Omental fat pad (tissue), 3 donors: ENCODE measurements at regions not wholly inside any gene's neighbourhood (a gene's known extent, or its start where the extent isn't known, plus 50 kb on each side); places are given as distances from the start of the nearest gene placed in this dataset.

ENCODE experiments used
- ATAC-seq: fragments of 150-250 bp; one replicate; pipeline ENCODE4 v1.9.1; 2016; ENCODE audit warnings: mild to moderate bottlenecking, moderate library complexity; ENCODE audit not compliant: low FRiP score
- DNase-seq: peaks from one replicate; pipeline ENCODE4 v3.0.0-alpha.2; 2019; ENCODE audit warnings: low spot score
- CTCF ChIP-seq, 3 donors: fragments of 450-650 bp; IDR thresholded peaks; one replicate each; pipeline ENCODE4 v1.5.1; 2016 to 2017; ENCODE audit warnings: antibody characterized with exemption in 3 of 3, mild to moderate bottlenecking in 3 of 3, moderate library complexity in 2 of 3

DNA sequence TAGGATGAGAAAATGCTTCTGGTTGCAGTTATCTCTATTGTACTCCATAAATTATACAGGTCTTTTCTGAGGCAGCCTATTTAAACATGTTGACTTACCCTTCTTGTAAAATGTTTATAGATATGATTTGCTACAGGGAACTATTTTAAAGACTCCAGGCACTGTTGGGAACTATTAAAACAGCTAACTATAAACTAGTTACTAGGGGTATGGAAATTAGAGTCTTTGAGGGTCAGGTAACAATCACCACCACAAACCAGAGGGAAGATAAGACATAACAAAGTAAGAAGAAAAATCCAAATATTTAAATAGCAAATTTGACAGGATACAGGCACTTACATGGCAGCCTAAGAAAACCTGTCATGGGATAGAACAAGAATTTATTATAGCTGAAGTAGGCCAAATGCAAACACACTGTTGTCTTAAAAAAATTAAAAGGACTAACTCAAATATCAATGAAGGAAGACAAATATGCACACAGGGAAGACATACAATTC is 251.0 kb upstream of the CWC22 start:
- DNase-seq (no peak), ATAC-seq (no peak)
- TF ChIP-seq CTCF (IDR thresholded peaks at IDR 0.05), result no peak

DNA sequence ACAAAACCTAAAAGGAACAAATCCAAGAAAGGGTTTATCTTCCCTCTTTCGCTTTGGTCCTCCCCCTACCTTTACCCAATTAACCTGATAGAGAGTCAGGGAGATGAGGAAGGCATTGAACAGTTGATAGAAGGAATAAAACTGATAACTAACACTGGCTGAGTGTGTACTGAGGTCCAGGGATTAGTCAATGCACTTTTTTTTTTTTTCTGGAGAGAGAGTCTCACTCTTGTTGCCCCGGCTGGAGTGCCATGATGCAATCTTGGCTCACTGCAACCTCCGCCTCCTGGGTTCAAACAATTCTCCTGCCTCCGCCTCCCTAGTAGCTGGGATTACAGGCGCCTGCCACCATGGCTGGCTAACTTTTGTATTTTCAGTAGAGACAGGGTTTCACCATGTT is 250.2 kb upstream of the CWC22 start:
- ATAC-seq (no peak), DNase-seq (no peak)
- TF ChIP-seq CTCF (IDR thresholded peaks at IDR 0.05), result no peak

DNA sequence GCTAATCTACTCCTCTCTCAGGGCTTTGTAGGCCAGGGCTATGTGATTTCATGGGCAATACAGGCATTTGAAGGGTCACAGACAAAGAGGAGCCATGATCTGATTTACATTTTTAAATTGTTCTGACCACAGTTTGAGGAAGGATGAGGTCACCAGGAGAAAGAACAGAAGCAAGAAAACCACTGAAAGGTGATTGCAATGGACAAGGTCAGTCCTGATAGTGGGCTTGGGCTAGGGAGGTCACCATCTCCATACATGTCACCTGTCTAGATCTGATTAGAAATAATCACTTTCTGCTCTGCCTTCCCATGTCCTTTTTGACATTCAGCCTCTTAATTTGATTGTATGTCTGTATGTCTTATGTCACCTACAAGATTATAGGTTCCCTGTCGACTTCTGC is 248.9 kb upstream of the CWC22 start:
- DNase-seq, result no peak
- TF ChIP-seq CTCF (IDR thresholded peaks at IDR 0.05), result no peak
- ATAC-seq, result no peak

- ATAC-seq, result no peak
Measured at GRCh38 chr2:180254872-180255271, 247.8 kb upstream of the CWC22 start.

DNA sequence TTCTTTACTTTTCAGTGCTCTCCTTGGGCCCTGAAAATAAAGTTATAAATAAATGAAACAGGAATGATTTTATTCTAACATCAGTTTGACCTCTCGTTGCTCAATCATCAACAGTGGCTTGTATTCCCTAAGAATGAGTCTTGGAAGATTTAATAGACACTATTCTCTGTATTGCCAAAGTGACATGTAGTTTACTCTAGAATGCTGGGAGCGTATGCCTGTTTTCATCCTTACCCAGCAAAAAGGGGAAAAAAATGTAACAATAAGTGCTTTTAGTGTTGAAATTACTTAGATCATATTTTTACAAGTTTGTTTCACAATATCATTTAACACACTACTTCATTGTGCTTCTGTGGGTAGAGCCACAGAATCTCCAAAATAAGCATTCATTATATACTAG is 240.6 kb upstream of the CWC22 start:
- ATAC-seq (no peak), DNase-seq (no peak)
- TF ChIP-seq CTCF (IDR thresholded peaks at IDR 0.05), result no peak

More at GRCh38 chr2:180254872-180255271, 247.8 kb upstream of the CWC22 start:
- TF ChIP-seq CTCF (IDR thresholded peaks at IDR 0.05), result no peak
- DNase-seq, result no peak

GRCh38 chr2:180246268-180246667 is 239.2 kb upstream of the CWC22 start:
- DNase-seq (no peak), ATAC-seq (no peak)
- TF ChIP-seq CTCF (IDR thresholded peaks at IDR 0.05), result no peak

DNA sequence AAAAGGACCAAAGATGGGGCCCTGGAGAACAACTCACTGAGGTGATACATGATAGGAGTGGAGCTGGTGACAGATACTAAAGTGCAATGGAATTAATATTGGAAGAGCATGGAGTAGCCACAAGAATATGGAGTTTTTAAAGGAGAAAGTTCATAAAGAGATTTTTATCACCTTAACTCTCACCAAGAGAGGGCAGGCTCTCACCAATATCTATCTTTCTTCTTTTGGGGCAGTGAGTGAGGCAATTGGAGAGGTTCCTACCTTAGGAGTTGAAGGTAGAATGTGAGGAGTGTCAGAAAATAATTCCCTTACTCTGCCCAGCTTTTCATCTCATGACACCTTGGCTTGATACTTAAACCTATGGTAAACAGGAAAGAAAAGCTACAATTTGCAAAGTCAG is 233.7 kb upstream of the CWC22 start:
- ATAC-seq (no peak), DNase-seq (no peak)
- no peak for TF ChIP-seq CTCF (IDR thresholded peaks at IDR 0.05)
